BE2C (cell line): ENCODE measurements at regions not wholly inside any gene's neighbourhood (a gene's known extent, or its start where the extent isn't known, plus 50 kb on each side); places are given as distances from the start of the nearest gene placed in this dataset.

Source experiments
- DNase-seq: peaks from one replicate; pipeline ENCODE4 v3.0.0-alpha.2; 2020
- H3K27me3 ChIP-seq: fragments of 250-450 bp; sonication (Bioruptor Pico); 2 replicates; pipeline ENCODE4 v1.5.1; 2020; ENCODE audit warnings: mild to moderate bottlenecking
- H3K36me3 ChIP-seq: fragments of 250-450 bp; sonication (Bioruptor Pico); 2 replicates; pipeline ENCODE4 v1.5.1; 2020; ENCODE audit warnings: mild to moderate bottlenecking
- H3K4me1 ChIP-seq: fragments of 250-450 bp; sonication (Bioruptor Pico); 2 replicates; pipeline ENCODE4 v1.5.1; 2020
- H3K4me3 ChIP-seq: 2 replicates; pipeline ENCODE4 v1.5.1; 2011; ENCODE audit warnings: low read depth, low read length
- H3K9me3 ChIP-seq: fragments of 250-450 bp; sonication (Bioruptor Pico); 2 replicates; pipeline ENCODE4 v1.5.1; 2020
- CTCF ChIP-seq: IDR thresholded peaks from 2 replicates; pipeline ENCODE4 v1.5.1; 2012; ENCODE audit warnings: mild to moderate bottlenecking, low read depth, low read length

GRCh38 chr2:221095356-221095755 lies 476.7 kb downstream of the EPHA4 start:
- H3K27me3 ChIP-seq = no peaks in the 10 kb centered on the region
- no peaks in the 10 kb centered on the region for H3K9me3 ChIP-seq
- no peaks in the 10 kb centered on the region for H3K4me1 ChIP-seq
- no peaks in the 10 kb centered on the region for H3K36me3 ChIP-seq
- no peak for DNase-seq
- TF ChIP-seq CTCF = no peak
- H3K4me3 ChIP-seq = no peak overlapping the region

GRCh38 chr2:221096706-221097567 lies 475.2 kb downstream of the EPHA4 start:
- no peak for DNase-seq
- TF ChIP-seq CTCF = no peak
- Histone ChIP-seq H3K27me3 (no peaks in the 10 kb centered on the region), H3K9me3 (no peaks in the 10 kb centered on the region), H3K36me3 (no peaks in the 10 kb centered on the region), H3K4me3 (no peak overlapping the region), H3K4me1 (no peaks in the 10 kb centered on the region)

GRCh38 chr2:221097568-221097915 lies 474.6 kb downstream of the EPHA4 start:
- no peak overlapping the region for H3K4me3 ChIP-seq
- H3K27me3 ChIP-seq = no peaks in the 10 kb centered on the region
- TF ChIP-seq CTCF = no peak
- no peaks in the 10 kb centered on the region for H3K36me3 ChIP-seq
- H3K4me1 ChIP-seq = no peaks in the 10 kb centered on the region
- no peaks in the 10 kb centered on the region for H3K9me3 ChIP-seq
- DNase-seq = no peak

GRCh38 chr2:221097949-221098348 lies 474.2 kb downstream of the EPHA4 start:
- no peak overlapping the region for H3K4me3 ChIP-seq
- H3K36me3 ChIP-seq = no peaks in the 10 kb centered on the region
- DNase-seq = no peak
- H3K4me1 ChIP-seq = no peaks in the 10 kb centered on the region
- TF ChIP-seq CTCF = no peak
- no peaks in the 10 kb centered on the region for H3K27me3 ChIP-seq
- H3K9me3 ChIP-seq = no peaks in the 10 kb centered on the region

GRCh38 chr2:221100467-221101089 lies 471.5 kb downstream of the EPHA4 start:
- no peak for TF ChIP-seq CTCF
- Histone ChIP-seq H3K36me3 (no peaks in the 10 kb centered on the region), H3K4me3 (no peak overlapping the region), H3K27me3 (no peaks in the 10 kb centered on the region), H3K4me1 (no peaks in the 10 kb centered on the region), H3K9me3 (no peaks in the 10 kb centered on the region)
- no peak for DNase-seq
